Sciatic nerve (tissue), 2 donors: ENCODE measurements at regions not wholly inside any gene's neighbourhood (a gene's known extent, or its start where the extent isn't known, plus 50 kb on each side); places are given as distances from the start of the nearest gene placed in this dataset.

ENCODE experiments used
- ATAC-seq: fragments of 200-7000 bp; cut with Tn5 transposase; one replicate; pipeline ENCODE4 v1.9.1; 2020; ENCODE audit warnings: mild to moderate bottlenecking, moderate library complexity
- DNase-seq: peaks from one replicate; pipeline ENCODE4 v3.0.0-alpha.2; 2020; ENCODE audit warnings: low spot score
- intact Hi-C: fragments of 100-400 bp; cut with DNase I; formaldehyde crosslinking; loops from one replicate; pipeline ENCODE4 v1.14.2; 2022
- donor health status: DM: no; HTN: no; CAD: no.
- donor health status: DM: no; HTN: no; CAD: no.

DNA sequence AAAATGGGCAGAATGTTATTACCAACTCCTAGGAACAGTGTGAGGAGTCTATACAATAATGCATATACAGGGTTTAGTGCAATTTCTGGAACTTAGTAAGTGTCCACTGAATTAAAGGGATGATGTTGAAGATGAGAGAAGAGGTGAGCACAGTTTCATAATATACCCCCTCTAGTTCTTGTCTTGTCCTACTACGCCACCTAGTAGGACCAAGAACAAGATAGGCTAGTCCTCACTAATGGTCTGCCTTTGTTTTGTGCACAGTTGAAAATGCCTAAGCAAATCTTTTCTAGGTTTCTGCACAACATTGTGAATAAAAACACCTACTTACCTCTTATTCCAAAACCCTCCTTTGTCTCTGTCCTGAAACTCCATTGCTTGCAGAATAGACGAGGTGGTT, 670.2 kb downstream of the CDH8 start:
- no peak for DNase-seq
- no peak for ATAC-seq
- intact Hi-C loops = no loop called here

DNA sequence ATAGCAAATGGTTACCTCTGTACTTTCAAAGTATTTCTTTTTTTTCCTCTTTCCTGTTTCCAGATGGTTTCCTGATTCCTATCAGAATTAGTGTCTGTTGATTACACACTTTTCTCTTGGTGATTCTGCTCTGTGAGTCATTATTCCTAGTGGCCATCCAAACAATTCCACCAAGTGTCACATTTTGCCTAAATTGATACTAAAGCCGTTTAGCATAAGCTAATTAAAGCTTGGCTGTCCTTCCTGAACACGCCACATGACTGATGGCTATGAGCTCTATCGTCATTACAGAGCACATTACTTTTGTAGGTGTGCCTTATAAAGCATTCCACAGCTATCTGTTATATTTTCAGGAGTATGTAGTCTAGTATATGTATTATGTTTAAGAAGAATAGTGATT, 671.2 kb downstream of the CDH8 start:
- intact Hi-C loops = no loop called here
- no peak for ATAC-seq
- DNase-seq = no peak

DNA sequence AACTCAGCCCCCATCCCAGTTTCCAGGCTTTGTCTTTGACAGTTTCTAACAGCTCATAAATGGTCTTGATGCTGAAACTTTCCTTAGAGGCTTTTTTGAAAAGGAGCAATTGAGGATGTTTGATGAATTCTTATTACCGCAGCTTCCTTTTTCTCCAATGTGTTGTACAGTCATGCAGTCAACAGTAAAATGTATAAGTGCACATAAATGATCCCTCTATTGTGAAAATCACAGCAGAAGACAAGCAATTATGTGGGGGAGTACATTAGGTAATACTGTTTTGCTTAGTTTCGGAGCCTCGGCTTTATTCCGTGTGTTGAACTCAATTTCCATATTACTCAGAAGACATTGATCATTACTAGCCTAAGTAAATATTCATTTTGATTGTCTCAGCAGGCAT, 673.7 kb downstream of the CDH8 start:
- intact Hi-C loops = no loop called here
- ATAC-seq = no peak
- DNase-seq = no peak

DNA sequence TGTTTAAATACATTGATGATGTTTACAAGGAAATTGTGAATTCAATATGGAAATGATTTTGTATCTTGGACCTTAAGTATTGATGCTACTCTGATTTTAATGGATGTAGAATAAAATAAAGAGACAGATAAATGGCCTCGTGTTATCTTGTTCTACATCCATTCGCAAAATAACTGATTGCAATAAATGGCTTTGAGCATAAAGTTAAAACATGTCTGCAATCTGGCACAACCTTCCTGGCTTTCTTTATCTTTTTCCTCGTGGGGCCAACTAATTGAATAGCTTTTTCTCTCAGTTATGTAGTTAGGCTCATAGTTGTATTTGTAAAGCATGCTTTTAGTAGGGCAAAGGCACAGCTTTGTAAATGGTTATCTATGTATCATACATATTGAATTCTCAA, 691.4 kb downstream of the CDH8 start:
- DNase-seq = no peak
- ATAC-seq = no peak
- intact Hi-C loops = no loop called here

DNA sequence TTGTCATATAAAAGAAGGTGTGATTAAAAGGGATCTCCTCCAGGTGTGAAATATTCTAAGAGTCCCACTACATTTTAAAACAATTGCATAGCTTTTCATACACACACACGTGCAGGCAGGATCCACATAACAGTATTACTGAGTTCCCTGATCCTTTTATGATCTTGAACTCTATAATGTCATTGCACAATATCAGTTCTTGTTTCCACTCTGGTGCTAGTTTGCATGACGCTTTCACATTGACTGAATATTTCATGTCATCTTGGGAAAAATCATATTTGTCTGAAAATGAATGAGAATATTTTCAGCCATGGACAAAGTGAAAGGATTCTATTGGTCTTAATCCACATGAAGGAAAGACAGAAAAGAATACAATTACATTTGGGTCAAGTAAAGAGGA, 703.8 kb downstream of the CDH8 start:
- no peak for DNase-seq
- ATAC-seq = no peak
- intact Hi-C loops = no loop called here

DNA sequence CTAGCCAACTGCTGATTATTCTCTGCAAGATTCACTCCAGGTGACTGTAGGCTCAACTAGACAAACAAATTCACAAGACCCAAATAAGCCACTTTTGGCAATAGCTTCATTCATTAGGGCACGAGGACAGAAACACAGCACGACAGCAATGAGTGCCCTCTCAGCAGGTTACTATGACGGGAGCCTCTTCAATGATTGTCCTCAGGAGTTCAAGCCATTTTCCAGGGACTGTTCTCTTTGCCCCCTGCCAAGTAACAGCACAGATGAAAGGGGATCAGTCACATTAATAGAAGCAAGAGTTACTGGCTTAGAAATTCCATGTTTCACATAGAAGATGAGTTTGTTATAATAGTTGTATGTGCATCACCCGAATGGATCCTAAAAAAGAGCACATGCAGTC, 712.2 kb downstream of the CDH8 start:
- DNase-seq (no peak), ATAC-seq (no peak)
- intact Hi-C loops = no loop called here

DNA sequence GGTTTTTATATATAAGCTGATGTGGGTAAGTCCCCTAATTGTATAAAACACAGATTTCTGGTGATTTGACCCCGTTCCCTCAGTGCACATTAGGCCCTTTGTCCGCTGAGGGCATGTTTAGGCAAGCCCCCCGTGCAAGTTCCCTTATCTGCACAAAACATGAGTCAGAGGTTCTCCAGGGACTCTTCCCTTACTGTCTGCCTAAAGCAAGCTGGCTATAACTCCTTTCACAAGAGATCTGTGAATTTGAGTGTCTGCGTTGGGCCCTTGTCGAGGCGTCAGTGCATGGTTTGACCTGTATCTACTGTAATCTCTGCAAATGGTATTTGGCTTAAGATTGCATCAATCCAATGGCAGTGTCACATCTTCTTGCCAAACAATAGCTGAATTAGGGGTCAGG, 712.8 kb downstream of the CDH8 start:
- intact Hi-C loops = no loop called here
- ATAC-seq (no peak), DNase-seq (no peak)

DNA sequence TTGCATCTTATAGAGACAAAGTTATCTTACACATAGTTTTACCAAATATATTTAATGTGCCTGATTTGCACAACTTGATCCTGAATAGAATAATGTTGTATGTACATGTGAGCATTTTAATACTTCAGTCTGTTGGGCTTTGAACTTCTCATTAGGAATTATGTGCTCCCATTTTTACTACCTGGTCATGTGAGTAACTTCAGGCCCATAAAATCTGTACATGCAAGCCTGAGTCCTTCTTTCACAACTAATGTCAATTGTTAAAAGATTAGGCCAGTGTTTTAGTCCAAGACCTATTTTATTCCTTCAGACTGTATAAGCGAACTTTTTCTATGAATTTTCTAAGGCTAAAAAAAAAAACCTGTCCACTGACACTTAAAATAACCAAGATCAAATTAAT, 715.4 kb downstream of the CDH8 start:
- DNase-seq (no peak), ATAC-seq (no peak)
- intact Hi-C loops = no loop called here

DNA sequence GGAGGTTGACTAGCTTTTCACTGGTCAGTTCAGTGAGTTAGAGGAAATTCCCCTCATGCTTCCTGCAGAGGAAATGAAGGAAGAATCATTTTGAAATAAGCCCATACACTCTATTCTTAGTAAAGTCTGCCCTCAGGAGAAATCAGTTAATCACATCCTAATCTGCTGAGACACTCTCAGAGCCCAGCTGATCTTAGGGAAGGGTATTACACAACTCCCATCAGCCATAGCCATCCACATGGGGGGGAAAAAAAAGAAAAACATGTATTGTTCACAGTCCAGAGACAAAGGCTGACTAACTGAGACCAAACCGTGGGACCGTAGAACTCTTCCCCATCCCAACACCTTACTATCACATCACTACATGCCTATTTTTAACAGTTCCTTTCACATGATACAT, 722.3 kb downstream of the CDH8 start:
- DNase-seq = no peak
- no peak for ATAC-seq
- intact Hi-C loops = no loop called here

DNA sequence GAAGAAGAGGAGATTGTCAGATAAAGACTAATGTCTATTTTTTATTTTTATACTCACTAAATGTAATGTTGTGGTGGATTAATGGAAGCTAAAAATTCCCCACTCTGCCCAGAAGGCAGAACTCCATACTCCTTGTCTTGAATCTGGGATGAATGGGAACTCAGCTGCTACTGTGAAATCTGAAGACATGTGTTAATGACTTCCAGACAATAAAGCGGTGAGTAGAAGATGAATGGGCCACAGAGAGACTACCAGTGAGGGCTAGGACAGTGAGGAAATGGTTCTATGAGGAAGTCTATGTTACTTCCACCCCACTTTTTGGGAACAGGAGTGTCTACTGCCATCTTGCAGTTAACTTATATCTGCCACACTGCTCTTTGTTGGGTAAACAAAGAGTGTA, 726.9 kb downstream of the CDH8 start:
- no peak for ATAC-seq
- DNase-seq = no peak
- intact Hi-C loops = no loop called here

DNA sequence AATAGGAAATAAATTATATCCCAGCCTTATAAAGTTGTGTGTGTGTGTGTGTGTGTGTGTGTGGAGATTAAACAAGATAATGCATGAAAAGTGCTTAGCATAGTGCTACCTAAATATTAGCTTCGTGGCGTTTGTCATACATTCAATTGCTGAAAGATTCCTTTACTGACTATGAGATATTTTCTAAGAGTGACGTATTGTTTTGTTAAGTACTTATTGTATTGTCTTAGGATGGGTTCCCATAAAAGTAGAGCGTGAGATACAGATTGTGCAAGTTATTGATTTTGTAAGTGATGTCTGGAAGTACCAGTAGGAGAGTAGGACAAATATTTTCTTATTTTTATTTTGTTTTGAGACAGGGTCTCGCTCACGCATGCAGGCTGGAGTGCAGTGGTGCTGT, 730.0 kb downstream of the CDH8 start:
- DNase-seq = no peak
- intact Hi-C loops = no loop called here
- ATAC-seq = no peak

DNA sequence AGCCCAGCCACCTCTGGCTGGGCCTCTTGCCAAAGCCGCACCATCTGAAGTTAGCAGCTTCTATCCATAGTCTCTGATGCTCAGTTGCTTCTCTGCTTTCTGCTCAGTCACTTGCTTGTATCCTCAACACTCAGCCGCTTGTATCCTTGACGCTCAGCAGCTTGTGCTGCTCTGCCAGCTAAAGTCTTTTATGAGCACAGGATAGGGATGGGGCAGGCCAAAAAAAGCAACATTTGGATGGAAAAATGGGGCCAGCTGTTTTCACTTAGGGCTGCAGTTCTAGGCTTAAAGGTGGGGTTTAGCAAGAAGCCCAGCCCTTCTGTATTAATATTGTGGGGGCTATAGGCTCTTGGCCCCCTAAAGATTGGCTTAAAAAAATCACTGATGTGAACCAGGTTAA, 739.4 kb downstream of the CDH8 start:
- intact Hi-C loops = no loop called here
- no peak for DNase-seq
- ATAC-seq = peak; percentile 70

DNA sequence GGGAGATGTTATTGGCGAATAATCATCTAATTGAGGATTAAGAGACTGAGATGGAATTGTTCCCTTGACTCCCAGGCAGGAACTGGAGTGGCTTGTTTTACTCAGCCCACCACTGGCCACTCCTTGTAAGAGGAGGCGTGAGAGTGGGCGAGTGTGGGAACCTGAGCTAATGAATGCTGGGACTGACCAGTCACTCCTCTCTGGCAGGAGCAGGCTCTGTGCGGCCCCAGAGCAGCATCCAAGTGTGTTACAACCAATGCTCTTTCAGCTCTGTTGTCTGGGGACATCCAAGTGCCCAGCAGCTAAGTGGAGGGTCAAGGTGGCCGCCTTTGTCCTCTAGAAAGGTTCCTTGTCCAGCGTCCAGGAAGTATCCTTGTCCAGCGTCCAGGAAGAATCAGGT, 739.9 kb downstream of the CDH8 start:
- ATAC-seq (peak; percentile 15), DNase-seq (no peak)
- intact Hi-C loops = no loop called here

DNA sequence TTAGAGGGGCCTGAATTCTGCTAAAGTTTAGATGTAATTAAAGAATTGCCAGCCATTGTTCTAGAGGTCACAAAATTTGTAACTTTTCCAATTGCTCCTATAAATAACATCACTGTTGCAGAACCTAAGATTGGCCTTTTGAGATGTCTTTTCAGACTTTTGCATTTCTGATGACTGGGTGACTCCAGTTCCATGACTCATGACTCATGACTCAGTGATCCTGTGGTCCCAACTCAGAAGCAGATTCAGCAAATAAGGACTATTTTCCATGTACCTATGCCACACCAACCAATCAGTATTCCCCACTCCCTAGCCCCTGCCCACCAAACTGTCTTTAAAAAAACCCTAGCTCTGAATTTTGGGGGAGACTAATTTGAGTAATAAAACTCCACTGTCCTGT, 740.9 kb downstream of the CDH8 start:
- ATAC-seq (no peak), DNase-seq (no peak)
- intact Hi-C loops = no loop called here

DNA sequence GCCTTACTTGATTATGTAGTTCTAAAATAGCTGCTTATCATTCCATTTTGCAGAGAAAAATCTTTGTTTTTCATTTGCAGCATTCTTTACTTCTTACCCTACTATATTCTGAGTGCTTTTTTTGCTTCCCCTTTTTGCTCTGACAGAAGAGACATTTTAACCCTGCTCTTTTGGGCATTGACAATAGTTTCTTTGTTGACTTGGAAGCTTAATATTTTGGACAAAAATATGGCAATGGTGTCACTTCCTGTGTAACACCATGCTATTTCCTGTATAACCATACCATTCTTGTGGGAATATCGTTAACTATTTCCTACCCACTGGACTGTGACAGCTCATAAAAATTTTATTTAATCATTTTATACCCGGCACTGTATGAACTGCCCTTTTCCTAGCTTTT, 747.1 kb downstream of the CDH8 start:
- intact Hi-C loops = no loop called here
- ATAC-seq = no peak
- DNase-seq = no peak

DNA sequence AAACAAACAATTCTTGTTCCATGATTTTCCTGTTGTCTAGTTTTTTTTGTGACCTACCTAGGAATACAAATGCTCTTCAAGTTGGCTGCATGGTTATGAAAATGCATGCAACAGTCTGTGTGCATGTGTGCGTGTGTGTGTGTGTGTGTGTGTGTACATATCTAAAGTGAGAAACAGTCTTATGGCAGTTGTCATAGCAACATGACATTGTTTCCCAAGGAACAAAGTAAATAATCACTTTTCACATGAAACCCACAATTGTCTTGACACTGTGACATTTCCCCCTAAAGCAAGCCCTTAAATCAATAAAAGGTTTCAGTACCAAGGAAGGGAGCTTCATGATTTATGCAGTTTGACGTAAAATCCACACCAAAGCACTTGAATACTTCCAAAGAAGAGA, 758.4 kb downstream of the CDH8 start:
- ATAC-seq = no peak

DNA sequence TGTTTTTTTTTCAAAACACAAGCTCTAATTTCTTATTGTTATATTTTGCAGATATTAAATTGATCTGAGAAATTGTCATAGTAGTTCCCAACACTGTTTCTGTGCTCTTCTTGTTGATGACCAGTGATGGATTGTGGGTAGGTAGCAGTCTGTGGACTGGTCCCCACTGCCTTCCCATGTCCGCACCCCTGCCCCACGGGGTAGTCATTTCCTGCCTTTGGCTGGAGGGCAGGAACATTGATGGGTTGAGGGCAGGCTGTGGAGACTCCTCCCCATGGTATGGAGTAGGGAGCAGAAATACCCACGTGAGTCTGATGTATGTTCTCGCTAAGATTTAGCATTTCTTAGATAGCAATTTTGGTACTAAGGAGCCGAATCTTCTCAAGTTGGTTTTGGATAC, 762.0 kb downstream of the CDH8 start:
- intact Hi-C loops = no loop called here
- ATAC-seq (no peak), DNase-seq (no peak)

More for the DNA sequence above, 758.4 kb downstream of the CDH8 start:
- intact Hi-C loops = no loop called here
- no peak for DNase-seq

DNA sequence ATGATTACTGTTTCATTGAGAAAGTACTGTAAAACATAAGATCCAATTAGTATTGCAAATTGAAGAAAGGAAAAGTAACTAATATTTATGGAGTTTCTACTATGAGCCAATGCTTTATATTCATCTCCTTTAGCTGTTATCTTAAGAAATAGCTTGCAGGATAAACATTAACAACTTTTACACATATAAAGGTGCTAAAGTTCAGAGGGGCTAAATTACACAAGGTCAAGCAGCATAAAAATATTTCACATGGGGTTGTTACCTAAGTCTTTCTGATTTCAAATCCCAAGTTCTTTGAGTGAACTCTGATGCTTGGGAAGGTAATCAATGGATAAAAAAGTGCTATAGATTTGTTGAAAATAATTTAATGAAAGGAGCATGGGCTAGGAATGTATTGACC, 765.5 kb downstream of the CDH8 start:
- ATAC-seq = no peak
- no peak for DNase-seq
- intact Hi-C loops = no loop called here

DNA sequence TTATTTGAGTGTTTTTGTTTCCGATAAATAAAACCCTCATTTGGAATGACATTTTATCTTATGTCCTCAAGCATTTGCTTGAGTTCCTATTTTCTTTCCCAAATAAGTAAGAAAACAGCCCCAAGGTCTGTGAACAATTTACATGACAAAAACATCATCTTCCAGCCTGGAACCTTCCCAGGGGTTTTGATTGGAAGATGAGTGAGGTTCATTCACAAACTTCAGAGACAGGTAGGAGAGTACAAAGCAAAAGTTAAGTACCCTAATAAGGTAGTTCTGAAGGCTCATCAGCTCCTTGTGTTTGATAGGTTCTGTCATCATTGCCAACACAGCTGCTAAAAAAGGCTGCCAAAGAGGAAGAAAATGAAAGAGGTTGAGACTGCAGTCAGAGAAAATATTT, 772.8 kb downstream of the CDH8 start:
- intact Hi-C loops = no loop called here
- no peak for ATAC-seq
- DNase-seq = no peak

DNA sequence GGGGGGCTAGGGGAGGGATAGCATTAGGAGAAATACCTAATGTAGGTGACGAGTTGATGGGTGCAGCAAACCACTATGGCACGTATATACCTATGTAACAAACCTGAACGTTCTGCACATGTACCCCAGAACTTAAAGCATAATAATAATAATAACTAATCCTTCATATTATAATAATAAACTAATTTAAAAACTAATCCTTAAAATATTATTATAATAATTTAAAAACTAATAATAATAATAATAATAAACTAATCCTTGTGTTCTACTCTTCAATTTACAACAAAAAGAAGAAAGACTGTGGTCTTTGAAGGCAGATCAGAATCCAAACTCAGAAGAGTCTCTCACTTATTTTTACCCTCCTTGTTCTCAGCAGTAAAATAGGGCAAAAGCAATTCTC, 774.9 kb downstream of the CDH8 start:
- ATAC-seq (no peak), DNase-seq (no peak)
- intact Hi-C loops = no loop called here

DNA sequence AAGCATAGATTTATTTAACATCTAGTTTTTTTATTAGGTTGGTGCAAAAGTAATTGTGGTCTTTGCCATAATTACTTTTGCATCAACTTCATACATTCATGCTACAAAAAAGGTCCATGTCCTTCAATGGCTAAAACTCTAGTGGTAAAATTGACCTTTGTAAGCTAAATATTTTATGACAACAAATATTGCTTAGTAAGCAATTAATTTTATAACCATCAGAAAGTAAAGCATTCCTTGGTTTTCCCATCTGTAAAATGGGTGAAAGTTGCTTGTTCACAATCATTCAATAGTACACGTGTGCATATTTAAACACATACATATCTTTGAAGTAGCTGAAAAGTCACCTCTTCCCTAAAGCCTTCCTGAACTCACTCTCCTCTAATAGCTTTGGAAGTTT, 789.6 kb downstream of the CDH8 start:
- intact Hi-C loops = no loop called here
- DNase-seq (no peak), ATAC-seq (no peak)

DNA sequence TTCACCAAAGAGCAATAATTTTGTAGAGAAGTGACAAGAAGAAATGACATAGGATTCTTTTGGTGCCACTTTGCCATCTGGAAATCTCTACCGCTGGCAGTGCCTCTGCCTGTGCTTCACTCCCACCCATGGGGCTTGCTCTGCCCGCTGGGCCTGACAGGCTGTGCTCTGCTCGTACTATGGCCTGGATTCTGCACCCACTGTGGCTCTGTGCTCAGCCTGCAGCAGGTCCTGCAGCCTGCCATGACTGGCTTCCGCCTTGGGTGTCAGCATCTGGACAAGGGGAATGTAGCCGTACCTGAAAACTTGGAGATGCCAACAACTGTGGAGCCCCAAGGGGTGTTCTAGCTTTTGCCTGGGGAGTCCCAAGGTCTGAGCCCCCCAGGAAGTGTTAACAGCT, 792.3 kb downstream of the CDH8 start:
- intact Hi-C loops = no loop called here

More for the DNA sequence above, 792.3 kb downstream of the CDH8 start:
- DNase-seq (no peak), ATAC-seq (no peak)
